Stimulated activated CD4-positive, alpha-beta T cell treated with anti-CD3 and anti-CD28 coated beads, Interleukin-4, amount 100 ng/mL, for 1 hour (primary cell): ENCODE measurements at regions not wholly inside any gene's neighbourhood (a gene's known extent, or its start where the extent isn't known, plus 50 kb on each side); places are given as distances from the start of the nearest gene placed in this dataset.
A peak's percentile ranks its signal among the peaks of the same experiment; 100 is the strongest.

Experiments used
- DNase-seq: peaks from one replicate; pipeline ENCODE4 v3.0.0-alpha.2; 2020

GRCh38 chr3:43177085-43177484 lies 71.2 kb upstream of the POMGNT2 start:
- no peak for DNase-seq

- no peak for DNase-seq
These were observed 70.8 kb upstream of the POMGNT2 start for GRCh38 chr3:43176666-43177065.

GRCh38 chr3:43175541-43175940 lies 69.7 kb upstream of the POMGNT2 start:
- no peak for DNase-seq

DNA sequence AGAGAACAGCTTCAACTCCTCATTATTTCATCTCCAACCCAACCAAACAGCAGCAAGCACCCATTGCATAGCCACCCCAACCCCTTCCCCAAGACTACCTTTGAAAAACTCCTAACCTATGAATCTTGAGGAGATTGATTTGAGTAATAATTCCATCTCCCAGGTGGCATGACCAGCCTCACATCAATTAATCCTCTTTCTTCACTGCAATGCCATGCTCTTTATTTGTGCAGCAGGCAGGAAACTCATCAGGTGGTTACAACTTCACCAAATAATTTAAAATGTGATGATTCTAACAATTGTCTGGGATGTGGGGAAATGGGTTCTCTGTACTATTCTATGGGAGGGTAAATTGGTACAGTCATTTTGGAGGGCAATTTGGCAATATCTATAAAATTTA lies 68.1 kb upstream of the POMGNT2 start:
- DNase-seq = no peak

DNA sequence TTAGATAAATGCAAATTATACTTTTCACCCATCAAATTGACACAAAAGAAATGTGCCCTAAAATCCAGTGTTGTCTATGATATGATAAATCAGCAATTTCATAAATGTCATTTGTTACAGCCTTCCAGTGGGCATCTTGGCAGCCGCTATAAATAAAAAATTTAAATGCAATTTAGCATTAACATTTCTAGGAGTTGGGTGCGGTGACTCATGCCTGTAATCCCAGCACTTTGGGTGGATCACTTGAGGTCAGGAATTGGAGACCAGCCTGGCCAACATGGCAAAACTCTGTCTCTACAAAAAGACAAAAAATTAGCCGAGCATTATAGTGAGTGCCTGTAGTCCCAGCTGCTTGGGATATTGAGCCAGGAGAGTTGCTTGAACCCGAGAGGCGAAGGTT lies 65.9 kb upstream of the POMGNT2 start:
- DNase-seq = no peak

DNA sequence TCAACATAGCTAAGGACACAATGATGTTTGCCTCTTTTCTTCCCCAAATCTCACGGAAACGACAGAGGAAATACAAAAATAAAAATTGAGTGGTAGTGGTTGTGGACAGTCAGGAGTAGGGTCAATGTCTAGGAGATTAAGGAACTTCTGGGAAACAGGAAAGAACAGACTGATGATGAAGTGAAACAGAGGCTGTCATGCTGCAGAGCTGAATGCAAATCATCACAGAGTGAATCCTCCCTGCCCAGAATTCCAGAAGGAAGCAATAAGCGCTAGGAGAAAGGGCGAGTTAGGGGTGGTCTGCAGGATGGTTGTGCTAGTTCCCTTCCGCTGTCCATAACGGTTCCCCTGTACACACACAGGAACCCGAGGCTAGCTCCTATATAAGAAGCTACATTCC lies 64.7 kb upstream of the POMGNT2 start:
- DNase-seq = no peak

GRCh38 chr3:43169987-43170386 lies 64.1 kb upstream of the POMGNT2 start:
- no peak for DNase-seq

DNA sequence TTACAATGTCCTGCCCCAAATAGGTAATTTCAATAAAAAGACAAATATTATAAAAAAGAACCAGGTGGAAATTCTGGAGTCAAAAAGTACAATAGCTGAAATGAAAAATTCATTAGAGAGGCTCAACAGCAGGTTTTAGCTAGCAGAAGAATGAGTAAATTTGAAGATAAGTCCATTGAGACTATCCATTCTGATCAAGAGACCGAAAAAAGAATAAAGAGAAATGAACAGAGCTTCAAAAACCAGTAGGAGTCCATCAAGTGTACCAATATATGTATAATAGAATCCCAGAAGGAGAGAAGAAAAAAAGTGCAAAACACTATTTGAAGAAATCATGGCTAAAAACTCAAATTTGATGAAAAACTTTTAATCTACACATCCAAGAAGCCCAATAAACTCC lies 60.5 kb upstream of the POMGNT2 start:
- no peak for DNase-seq

DNA sequence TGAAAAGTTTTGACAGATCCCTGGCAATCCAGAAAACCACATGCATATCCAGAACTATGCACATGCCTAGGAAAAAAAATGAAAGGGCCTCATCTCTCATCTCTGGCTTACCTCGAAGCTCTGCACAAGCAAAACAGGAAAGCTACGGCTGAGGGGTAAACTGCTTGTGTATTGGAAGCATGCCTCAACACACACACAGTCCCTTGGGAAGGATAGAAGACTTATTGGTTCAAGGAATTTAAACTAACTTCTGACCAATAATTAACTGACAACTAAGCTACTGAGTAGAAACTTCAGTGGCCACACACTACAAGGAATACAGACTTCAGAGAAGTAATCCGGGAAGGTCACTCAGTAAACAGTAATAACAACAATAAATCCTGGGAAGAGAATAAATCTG lies 59.9 kb upstream of the POMGNT2 start:
- no peak for DNase-seq

- DNase-seq = no peak
These were observed 58.1 kb upstream of the POMGNT2 start for GRCh38 chr3:43163895-43164493.

GRCh38 chr3:43162230-43163084 lies 56.6 kb upstream of the POMGNT2 start:
- DNase-seq = peak; percentile 25

DNA sequence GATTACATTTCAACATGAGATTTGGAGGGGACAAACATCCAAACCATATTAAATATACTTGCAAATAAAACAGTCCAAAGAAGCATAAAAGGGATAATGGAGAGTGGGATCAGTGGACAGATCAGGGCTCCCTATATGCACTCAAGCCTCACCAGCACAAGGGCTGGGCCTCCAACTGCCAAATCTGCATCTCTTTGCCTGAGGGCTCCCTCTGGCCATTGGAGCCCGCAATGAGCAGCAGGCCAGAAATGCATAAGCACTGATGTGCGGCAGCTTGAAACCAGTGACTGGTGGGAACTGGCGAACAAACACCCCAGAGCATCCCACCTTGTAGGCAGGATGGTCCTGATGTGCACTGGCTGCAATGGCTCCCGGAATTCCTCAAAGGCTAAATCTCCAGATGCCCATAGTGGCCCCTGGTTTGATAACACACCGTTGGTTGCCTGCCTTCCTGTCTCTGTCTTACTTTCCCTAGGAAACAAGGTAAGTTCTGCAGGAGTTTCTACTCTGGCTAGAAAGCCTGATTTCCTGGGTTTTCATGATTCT lies 55.9 kb upstream of the POMGNT2 start:
- DNase-seq = no peak

GRCh38 chr3:43160664-43161063 lies 54.8 kb upstream of the POMGNT2 start:
- no peak for DNase-seq

DNA sequence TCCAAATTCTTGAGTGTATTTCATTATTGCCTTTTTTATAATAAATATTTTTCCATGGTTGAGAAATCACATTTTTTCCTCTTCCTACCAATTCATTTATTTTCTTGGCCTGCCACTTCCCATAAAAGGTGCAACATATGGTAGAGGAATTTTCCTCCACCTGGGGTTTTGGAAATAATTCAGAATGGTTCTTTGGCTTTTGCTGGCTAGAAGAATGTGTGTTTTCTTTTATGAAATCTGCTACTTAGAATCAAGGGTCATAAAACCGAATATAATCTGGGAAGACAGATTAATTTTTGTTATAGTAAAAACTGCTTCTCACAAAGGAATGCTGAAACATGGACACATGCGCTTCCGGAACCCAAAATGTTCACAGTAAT lies 54.0 kb upstream of the POMGNT2 start:
- no peak for DNase-seq

DNA sequence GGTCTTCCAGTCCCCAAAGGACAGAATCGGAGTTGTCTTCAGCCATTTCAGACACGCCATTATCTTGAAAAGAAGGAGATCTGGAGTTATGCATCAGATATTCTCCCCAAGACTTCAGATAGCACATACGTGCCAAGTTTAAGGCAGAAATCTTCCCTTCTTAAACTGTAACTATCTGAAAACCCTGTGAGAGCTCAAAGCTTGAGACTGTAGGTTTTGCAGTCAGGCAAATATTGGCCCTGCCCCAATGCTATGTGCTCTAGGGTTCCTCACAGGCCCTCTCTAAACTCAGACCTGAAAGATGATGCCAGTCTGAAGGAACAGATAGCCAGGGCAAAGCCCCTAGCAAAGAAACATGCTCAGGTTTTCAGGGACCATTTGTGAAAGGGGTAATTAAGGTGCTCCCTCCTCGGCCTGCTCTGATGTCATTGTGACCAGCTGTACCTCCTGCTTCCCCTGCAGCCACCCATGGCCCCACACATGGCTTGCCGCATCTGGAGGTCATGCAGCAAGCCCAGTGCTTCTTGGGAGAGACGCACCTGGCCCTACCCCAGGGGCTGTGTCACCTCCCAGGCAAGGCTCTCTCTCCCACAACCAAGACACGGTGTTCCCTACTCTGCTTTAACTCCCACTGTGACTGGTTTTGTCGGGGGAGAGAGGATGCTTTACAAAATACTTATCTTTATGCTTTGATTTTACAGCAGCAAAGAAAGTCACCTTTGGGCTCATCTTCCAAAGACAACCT lies 53.4 kb upstream of the POMGNT2 start:
- no peak for DNase-seq

GRCh38 chr3:43156812-43157455 lies 51.1 kb upstream of the POMGNT2 start:
- DNase-seq = no peak

GRCh38 chr3:43155464-43156121 lies 49.7 kb upstream of the POMGNT2 start:
- no peak for DNase-seq
